ENCODE measurements at regions not wholly inside any gene's neighbourhood (a gene's known extent, or its start where the extent isn't known, plus 50 kb on each side); places are given as distances from the start of the nearest gene placed in this dataset.

GRCh38 chr3:24598695-24599470 is 104.2 kb upstream of the THRB start:
- ATAC-seq (no peak), DNase-seq (no peak)
- TF ChIP-seq CTCF (IDR thresholded peaks at IDR 0.05), result no peak
- Histone ChIP-seq H3K4me1 (no peaks in the 10 kb centered on the region), H3K4me3 (no peak overlapping the region), H3K27me3 (no peaks in the 10 kb centered on the region), H3K27ac (no peak overlapping the region), H3K36me3 (no peaks in the 10 kb centered on the region), H3K9me3 (no peaks in the 10 kb centered on the region)
- intact Hi-C loops (cut with DNase I), result no loop called here

GRCh38 chr3:24601066-24601939 is 106.7 kb upstream of the THRB start:
- TF ChIP-seq CTCF (IDR thresholded peaks at IDR 0.05), result no peak
- ATAC-seq (no peak), DNase-seq (no peak)
- no peaks in the 10 kb centered on the region for H3K4me1 ChIP-seq
- no peaks in the 10 kb centered on the region for H3K9me3 ChIP-seq
- no peaks in the 10 kb centered on the region for H3K27me3 ChIP-seq
- no peak overlapping the region for H3K27ac ChIP-seq
- no peaks in the 10 kb centered on the region for H3K36me3 ChIP-seq
- intact Hi-C loops (cut with DNase I), result no loop called here
- no peak overlapping the region for H3K4me3 ChIP-seq

- no peaks in the 10 kb centered on the region for H3K27me3 ChIP-seq
- ATAC-seq (peak; percentile 16), DNase-seq (no peak)
- H3K9me3 ChIP-seq, result no peaks in the 10 kb centered on the region
- no peaks in the 10 kb centered on the region for H3K36me3 ChIP-seq
- no peak overlapping the region for H3K27ac ChIP-seq
- TF ChIP-seq CTCF (IDR thresholded peaks at IDR 0.05), result no peak
- no peak overlapping the region for H3K4me3 ChIP-seq
- no peaks in the 10 kb centered on the region for H3K4me1 ChIP-seq
- intact Hi-C loops (cut with DNase I), result no loop called here
Measured at GRCh38 chr3:24604215-24604614, 109.6 kb upstream of the THRB start.

- ATAC-seq, result no peak
- no peaks in the 10 kb centered on the region for H3K27me3 ChIP-seq
- intact Hi-C loops (cut with DNase I), result no loop called here
Measured at GRCh38 chr3:24605511-24606028, 110.9 kb upstream of the THRB start.

GRCh38 chr3:24607281-24607680 is 112.6 kb upstream of the THRB start:
- no peak for DNase-seq
- Histone ChIP-seq H3K9me3 (no peaks in the 10 kb centered on the region), H3K36me3 (no peaks in the 10 kb centered on the region), H3K4me1 (no peaks in the 10 kb centered on the region), H3K27me3 (no peaks in the 10 kb centered on the region), H3K4me3 (no peak overlapping the region), H3K27ac (no peak overlapping the region)
- no peak for TF ChIP-seq CTCF (IDR thresholded peaks at IDR 0.05)
- ATAC-seq, result no peak
- intact Hi-C loops (cut with DNase I), result no loop called here

More at GRCh38 chr3:24605511-24606028, 110.9 kb upstream of the THRB start:
- TF ChIP-seq CTCF (IDR thresholded peaks at IDR 0.05), result no peak
- no peak overlapping the region for H3K27ac ChIP-seq
- no peak for DNase-seq
- H3K9me3 ChIP-seq, result no peaks in the 10 kb centered on the region
- H3K4me1 ChIP-seq, result no peaks in the 10 kb centered on the region
- H3K36me3 ChIP-seq, result no peaks in the 10 kb centered on the region
- no peak overlapping the region for H3K4me3 ChIP-seq
